ENCODE measurements at regions not wholly inside any gene's neighbourhood (a gene's known extent, or its start where the extent isn't known, plus 50 kb on each side); places are given as distances from the start of the nearest gene placed in this dataset.

GRCh38 chr14:41299924-41300323 lies 306.8 kb upstream of the LRFN5 start:
- TF ChIP-seq, protein P1, sequence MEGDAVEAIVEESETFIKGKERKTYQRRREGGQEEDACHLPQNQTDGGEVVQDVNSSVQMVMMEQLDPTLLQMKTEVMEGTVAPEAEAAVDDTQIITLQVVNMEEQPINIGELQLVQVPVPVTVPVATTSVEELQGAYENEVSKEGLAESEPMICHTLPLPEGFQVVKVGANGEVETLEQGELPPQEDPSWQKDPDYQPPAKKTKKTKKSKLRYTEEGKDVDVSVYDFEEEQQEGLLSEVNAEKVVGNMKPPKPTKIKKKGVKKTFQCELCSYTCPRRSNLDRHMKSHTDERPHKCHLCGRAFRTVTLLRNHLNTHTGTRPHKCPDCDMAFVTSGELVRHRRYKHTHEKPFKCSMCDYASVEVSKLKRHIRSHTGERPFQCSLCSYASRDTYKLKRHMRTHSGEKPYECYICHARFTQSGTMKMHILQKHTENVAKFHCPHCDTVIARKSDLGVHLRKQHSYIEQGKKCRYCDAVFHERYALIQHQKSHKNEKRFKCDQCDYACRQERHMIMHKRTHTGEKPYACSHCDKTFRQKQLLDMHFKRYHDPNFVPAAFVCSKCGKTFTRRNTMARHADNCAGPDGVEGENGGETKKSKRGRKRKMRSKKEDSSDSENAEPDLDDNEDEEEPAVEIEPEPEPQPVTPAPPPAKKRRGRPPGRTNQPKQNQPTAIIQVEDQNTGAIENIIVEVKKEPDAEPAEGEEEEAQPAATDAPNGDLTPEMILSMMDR (conservative IDR thresholded peaks at IDR 0.05): peak; percentile 42
- H3K4me1 Mint-ChIP-seq: peaks cover 5% of the 10 kb centered on the region
- H3K4me3 Mint-ChIP-seq: no peak overlapping the region
- no peaks in the 10 kb centered on the region for H3K9me3 Mint-ChIP-seq
- no peaks in the 10 kb centered on the region for H3K36me3 Mint-ChIP-seq (ENCODE audit: low read depth)
- H3K27me3 Mint-ChIP-seq (ENCODE audit: low read depth): no peaks in the 10 kb centered on the region
- H3K27ac Mint-ChIP-seq (ENCODE audit: unreplicated experiment): no peak overlapping the region
- no peak for DNase-seq (ENCODE audit: low read depth, low spot score)

GRCh38 chr14:41298328-41298690 lies 308.4 kb upstream of the LRFN5 start:
- Mint-ChIP-seq H3K4me3 (no peak overlapping the region), H3K36me3 (ENCODE audit: low read depth) (no peaks in the 10 kb centered on the region), H3K9me3 (no peaks in the 10 kb centered on the region), H3K4me1 (peaks cover 5% of the 10 kb centered on the region), H3K27ac (ENCODE audit: unreplicated experiment) (no peak overlapping the region), H3K27me3 (ENCODE audit: low read depth) (no peaks in the 10 kb centered on the region)
- TF ChIP-seq, protein P1 (conservative IDR thresholded peaks at IDR 0.05): no peak
- no peak for DNase-seq (ENCODE audit: low read depth, low spot score)

DNA sequence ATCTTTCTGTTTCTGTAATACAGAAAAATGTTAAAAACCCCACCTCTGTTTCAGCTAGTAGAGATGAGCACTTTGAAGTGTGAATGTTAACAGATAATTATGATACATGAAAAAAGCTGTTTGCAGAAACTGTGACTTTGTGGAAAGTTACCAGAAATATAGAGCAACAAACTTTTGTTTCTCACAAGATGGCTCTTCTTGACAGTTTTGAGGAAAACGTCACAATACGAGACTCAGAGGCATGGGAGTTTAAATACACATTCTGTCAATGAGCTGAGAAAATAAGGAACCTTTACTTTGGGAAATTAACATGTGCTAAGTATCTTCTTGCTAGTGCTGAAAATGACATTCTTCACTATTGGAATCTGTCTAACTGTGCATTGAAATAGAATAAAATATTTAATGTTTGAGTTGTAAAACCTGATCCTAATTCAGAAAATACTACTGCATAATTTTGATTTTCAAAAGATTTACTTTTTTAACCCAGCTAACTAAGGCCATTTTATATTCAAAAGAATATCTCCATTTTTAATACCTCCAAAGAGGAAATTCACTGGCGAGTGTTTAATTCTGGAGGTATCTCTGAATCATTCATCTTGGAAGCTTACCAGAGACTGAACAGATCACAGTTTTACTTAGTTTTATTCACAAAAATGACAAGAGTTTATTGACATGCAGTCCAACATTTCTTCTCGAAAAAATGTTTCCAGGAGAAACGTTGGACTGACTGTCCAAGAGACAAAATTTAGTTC lies 308.9 kb upstream of the LRFN5 start:
- no peak for DNase-seq (ENCODE audit: low read depth, low spot score)
- no peaks in the 10 kb centered on the region for H3K36me3 Mint-ChIP-seq (ENCODE audit: low read depth)
- no peak overlapping the region for H3K4me3 Mint-ChIP-seq
- H3K4me1 Mint-ChIP-seq: no peaks in the 10 kb centered on the region
- TF ChIP-seq, protein P1 (conservative IDR thresholded peaks at IDR 0.05): no peak
- no peaks in the 10 kb centered on the region for H3K9me3 Mint-ChIP-seq
- no peak overlapping the region for H3K27ac Mint-ChIP-seq (ENCODE audit: unreplicated experiment)
- no peaks in the 10 kb centered on the region for H3K27me3 Mint-ChIP-seq (ENCODE audit: low read depth)

- TF ChIP-seq, protein P1 (conservative IDR thresholded peaks at IDR 0.05): no peak
- DNase-seq (ENCODE audit: low read depth, low spot score): no peak
- no peaks in the 10 kb centered on the region for H3K4me1 Mint-ChIP-seq
- no peak overlapping the region for H3K4me3 Mint-ChIP-seq
- H3K27me3 Mint-ChIP-seq (ENCODE audit: low read depth): no peaks in the 10 kb centered on the region
- H3K27ac Mint-ChIP-seq (ENCODE audit: unreplicated experiment): no peak overlapping the region
- H3K9me3 Mint-ChIP-seq: peaks cover 4% of the 10 kb centered on the region
- no peaks in the 10 kb centered on the region for H3K36me3 Mint-ChIP-seq (ENCODE audit: low read depth)
Observed at GRCh38 chr14:41295734-41296133, 310.9 kb upstream of the LRFN5 start.

DNA sequence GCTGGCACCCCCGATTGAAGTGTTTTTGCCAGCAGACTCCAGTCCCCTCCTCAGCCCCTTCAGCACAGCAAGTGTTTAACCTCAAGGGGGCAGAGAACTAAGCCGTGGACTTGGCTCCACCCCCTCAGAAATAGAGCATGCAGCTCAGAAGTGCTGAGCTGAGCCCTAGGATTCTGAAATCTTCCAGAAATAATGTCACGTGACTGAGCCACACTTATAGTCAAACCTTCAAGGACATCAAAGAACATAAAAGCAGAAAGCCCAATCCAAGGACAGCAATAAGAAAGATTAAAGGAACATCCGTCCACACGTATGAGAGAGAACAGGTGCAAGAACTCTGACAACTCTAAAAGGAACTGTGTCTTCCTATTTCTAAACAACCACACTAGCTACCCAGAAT lies 317.7 kb upstream of the LRFN5 start:
- Mint-ChIP-seq H3K4me3 (no peak overlapping the region), H3K4me1 (no peaks in the 10 kb centered on the region), H3K27ac (ENCODE audit: unreplicated experiment) (no peak overlapping the region), H3K27me3 (ENCODE audit: low read depth) (no peaks in the 10 kb centered on the region), H3K9me3 (peaks cover 4% of the 10 kb centered on the region), H3K36me3 (ENCODE audit: low read depth) (no peaks in the 10 kb centered on the region)
- DNase-seq (ENCODE audit: low read depth, low spot score): no peak
- TF ChIP-seq, protein P1 (conservative IDR thresholded peaks at IDR 0.05): no peak

Measured in neural crest cell (in vitro differentiated cells).